ENCODE measurements at regions not wholly inside any gene's neighbourhood (a gene's known extent, or its start where the extent isn't known, plus 50 kb on each side); places are given as distances from the start of the nearest gene placed in this dataset.
A peak's percentile ranks its signal among the peaks of the same experiment; 100 is the strongest.

DNA sequence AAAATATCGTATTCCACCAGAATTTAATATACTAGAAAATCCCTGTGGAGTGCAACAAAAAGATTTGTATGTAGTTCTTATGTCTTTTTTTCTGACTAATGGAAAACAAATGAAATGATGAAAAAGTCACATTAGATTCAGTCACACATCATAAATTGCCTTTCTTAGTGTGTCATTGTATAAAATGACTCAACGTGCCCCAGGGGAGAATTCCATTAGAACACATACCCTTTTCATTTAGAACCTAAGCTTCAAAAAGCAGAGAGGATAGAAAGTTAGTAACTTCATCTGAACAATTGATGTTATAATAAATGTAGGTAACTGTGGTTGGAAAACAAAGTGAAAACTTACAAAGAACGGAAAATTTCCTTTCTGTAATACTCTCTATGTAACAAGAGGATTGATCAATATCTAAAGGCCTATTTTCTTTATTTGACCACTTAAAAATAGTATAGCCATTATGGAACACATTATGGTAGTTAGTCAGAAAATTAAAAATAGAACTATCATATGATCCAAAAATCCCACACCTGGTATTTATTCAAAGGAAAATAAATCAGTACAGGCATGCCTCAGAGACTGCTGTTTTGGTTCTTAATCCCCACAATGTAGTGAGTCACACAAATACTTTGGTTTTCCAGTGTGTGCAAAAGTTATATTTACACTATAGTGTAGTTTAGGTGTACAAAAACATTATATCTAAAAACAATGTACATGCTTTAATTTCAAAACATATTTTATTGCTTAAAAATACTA is 1016.1 kb downstream of the KCNT2 start:
- no peak overlapping the region for H3K4me3 Mint-ChIP-seq
- H3K27ac Mint-ChIP-seq: no peak overlapping the region
- Histone ChIP-seq H3K4me1 (ENCODE audit: control insufficient read depth, insufficient read depth, low read length) (no peaks in the 10 kb centered on the region), H3K4me3 (ENCODE audit: low read length) (no peak overlapping the region), H3K27ac (ENCODE audit: low read depth, low read length) (no peak overlapping the region), H3K9me3 (ENCODE audit: control insufficient read depth, low read length) (no peaks in the 10 kb centered on the region), H3K36me3 (ENCODE audit: control insufficient read depth, insufficient read depth, low read length) (no peaks in the 10 kb centered on the region), H3K27me3 (ENCODE audit: control insufficient read depth, insufficient read depth, low read length, poor library complexity, severe bottlenecking) (no peaks in the 10 kb centered on the region), H3K9ac (ENCODE audit: extremely low read depth, low read length, poor library complexity, severe bottlenecking) (no peak overlapping the region)
- 86% methylated on average over 1 of the region's 3 CpGs; no CpG with 5 or more reads in 1 of the 2 experiments for WGBS, 2 experiments (ENCODE audit: insufficient coverage in 1 of 2, insufficient read length in 1 of 2)
- TF ChIP-seq, protein P1, sequence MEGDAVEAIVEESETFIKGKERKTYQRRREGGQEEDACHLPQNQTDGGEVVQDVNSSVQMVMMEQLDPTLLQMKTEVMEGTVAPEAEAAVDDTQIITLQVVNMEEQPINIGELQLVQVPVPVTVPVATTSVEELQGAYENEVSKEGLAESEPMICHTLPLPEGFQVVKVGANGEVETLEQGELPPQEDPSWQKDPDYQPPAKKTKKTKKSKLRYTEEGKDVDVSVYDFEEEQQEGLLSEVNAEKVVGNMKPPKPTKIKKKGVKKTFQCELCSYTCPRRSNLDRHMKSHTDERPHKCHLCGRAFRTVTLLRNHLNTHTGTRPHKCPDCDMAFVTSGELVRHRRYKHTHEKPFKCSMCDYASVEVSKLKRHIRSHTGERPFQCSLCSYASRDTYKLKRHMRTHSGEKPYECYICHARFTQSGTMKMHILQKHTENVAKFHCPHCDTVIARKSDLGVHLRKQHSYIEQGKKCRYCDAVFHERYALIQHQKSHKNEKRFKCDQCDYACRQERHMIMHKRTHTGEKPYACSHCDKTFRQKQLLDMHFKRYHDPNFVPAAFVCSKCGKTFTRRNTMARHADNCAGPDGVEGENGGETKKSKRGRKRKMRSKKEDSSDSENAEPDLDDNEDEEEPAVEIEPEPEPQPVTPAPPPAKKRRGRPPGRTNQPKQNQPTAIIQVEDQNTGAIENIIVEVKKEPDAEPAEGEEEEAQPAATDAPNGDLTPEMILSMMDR (conservative IDR thresholded peaks at IDR 0.05): no peak
- no peaks in the 10 kb centered on the region for H3K27me3 Mint-ChIP-seq (ENCODE audit: insufficient read depth)
- no peaks in the 10 kb centered on the region for H3K4me1 Mint-ChIP-seq
- no peak for DNase-seq
- no peaks in the 10 kb centered on the region for H3K36me3 Mint-ChIP-seq (ENCODE audit: low read depth)
- no peaks in the 10 kb centered on the region for H3K9me3 Mint-ChIP-seq

DNA sequence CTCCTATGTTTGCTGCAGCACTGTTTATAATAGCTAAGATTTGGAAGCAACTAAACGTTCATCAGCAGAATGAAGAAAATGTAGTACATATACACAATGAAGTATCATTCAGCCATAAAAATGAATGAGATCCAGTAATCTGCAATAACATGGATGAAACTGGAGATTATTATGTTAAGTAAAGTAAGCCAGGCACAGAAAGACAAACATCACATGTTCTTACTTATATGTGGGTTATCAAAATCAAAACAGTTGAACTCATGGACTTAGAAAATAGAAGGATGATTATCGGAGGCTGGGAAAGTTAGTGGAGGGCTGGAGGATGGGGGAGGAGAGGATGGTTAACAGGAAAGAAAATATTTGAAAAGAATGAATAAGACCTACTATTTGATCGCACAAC is 1017.6 kb downstream of the KCNT2 start:
- no peaks in the 10 kb centered on the region for H3K36me3 Mint-ChIP-seq (ENCODE audit: low read depth)
- H3K9me3 Mint-ChIP-seq: no peaks in the 10 kb centered on the region
- H3K27ac Mint-ChIP-seq: no peak overlapping the region
- no peaks in the 10 kb centered on the region for H3K4me1 Mint-ChIP-seq
- Histone ChIP-seq H3K36me3 (ENCODE audit: control insufficient read depth, insufficient read depth, low read length) (no peaks in the 10 kb centered on the region), H3K9me3 (ENCODE audit: control insufficient read depth, low read length) (no peaks in the 10 kb centered on the region), H3K27me3 (ENCODE audit: control insufficient read depth, insufficient read depth, low read length, poor library complexity, severe bottlenecking) (no peaks in the 10 kb centered on the region), H3K27ac (ENCODE audit: low read depth, low read length) (no peak overlapping the region), H3K9ac (ENCODE audit: extremely low read depth, low read length, poor library complexity, severe bottlenecking) (no peak overlapping the region), H3K4me1 (ENCODE audit: control insufficient read depth, insufficient read depth, low read length) (no peaks in the 10 kb centered on the region), H3K4me3 (ENCODE audit: low read length) (no peak overlapping the region)
- H3K4me3 Mint-ChIP-seq: no peak overlapping the region
- DNase-seq: no peak
- TF ChIP-seq, protein P1 (conservative IDR thresholded peaks at IDR 0.05): no peak
- 93% methylated on average over 3 of the region's 3 CpGs; no CpG with 5 or more reads in 1 of the 2 experiments for WGBS, 2 experiments (ENCODE audit: insufficient coverage in 1 of 2, insufficient read length in 1 of 2)
- no peaks in the 10 kb centered on the region for H3K27me3 Mint-ChIP-seq (ENCODE audit: insufficient read depth)

DNA sequence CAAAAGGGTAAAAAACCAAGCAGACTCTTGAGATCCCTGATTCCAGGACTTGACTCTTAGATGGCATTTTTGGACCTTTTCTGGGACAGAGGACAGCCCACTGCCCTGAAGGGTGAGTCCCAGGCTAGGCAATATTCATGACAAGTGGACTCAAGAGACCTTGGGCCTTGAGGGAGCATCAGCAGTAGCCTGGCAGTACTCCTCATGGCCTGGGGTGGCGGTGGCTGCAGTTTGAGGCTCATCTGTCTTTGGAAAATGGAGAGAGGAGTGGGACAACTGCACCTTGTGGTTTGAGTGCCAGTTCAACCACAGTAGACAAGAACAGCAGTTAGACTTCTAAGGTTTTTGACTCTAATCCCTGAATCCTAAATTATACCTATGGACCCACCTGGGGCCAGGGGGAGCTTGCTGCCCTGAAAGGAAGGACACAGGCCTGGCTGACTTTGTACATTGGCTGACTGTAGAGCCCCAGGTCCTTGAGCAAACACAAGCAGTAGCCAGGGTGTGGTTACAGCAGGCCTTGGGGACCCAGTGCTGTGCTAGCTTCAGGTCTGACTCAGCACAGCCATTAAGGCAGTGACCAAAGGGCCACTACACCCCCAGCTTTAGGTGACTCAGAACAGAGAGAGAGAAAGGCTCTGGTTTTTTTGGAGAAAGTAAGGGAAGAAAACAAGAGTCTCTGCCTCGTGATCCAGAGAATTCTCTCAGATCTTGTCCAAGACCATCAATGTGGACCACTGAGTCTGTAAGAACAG is 1023.2 kb downstream of the KCNT2 start:
- H3K27me3 ChIP-seq (ENCODE audit: control insufficient read depth, insufficient read depth, low read length, poor library complexity, severe bottlenecking): no peaks in the 10 kb centered on the region
- Mint-ChIP-seq H3K27me3 (ENCODE audit: insufficient read depth) (no peaks in the 10 kb centered on the region), H3K9me3 (no peaks in the 10 kb centered on the region), H3K4me3 (no peak overlapping the region), H3K27ac (no peak overlapping the region), H3K36me3 (ENCODE audit: low read depth) (no peaks in the 10 kb centered on the region), H3K4me1 (no peaks in the 10 kb centered on the region)
- no peak overlapping the region for H3K4me3 ChIP-seq (ENCODE audit: low read length)
- no peak overlapping the region for H3K27ac ChIP-seq (ENCODE audit: low read depth, low read length)
- H3K36me3 ChIP-seq (ENCODE audit: control insufficient read depth, insufficient read depth, low read length): no peaks in the 10 kb centered on the region
- TF ChIP-seq, protein P1 (conservative IDR thresholded peaks at IDR 0.05): peak; percentile 56
- no peaks in the 10 kb centered on the region for H3K4me1 ChIP-seq (ENCODE audit: control insufficient read depth, insufficient read depth, low read length)
- 89 to 100% methylated on average over 1 to 2 of the region's 2 CpGs for WGBS, 2 experiments (ENCODE audit: insufficient coverage in 1 of 2, insufficient read length in 1 of 2)
- peak; percentile 73 for DNase-seq
- H3K9ac ChIP-seq (ENCODE audit: extremely low read depth, low read length, poor library complexity, severe bottlenecking): no peak overlapping the region
- H3K9me3 ChIP-seq (ENCODE audit: control insufficient read depth, low read length): no peaks in the 10 kb centered on the region
